Keratinocyte (primary cell): ENCODE measurements at regions not wholly inside any gene's neighbourhood (a gene's known extent, or its start where the extent isn't known, plus 50 kb on each side); places are given as distances from the start of the nearest gene placed in this dataset.

Experiments used
- DNase-seq: peaks from one replicate; pipeline ENCODE4 v3.0.0-alpha.2; 2011; ENCODE audit warnings: low read depth, missing footprints, low spot score
- FAIRE-seq: peaks from 2 replicates; lab custom pipeline; 2011; peaks lifted over from hg19 to GRCh38; lab: Jason Lieb, UNC
- H2AFZ ChIP-seq: 2 replicates; pipeline ENCODE4 v1.6.0; 2012; ENCODE audit warnings: low read length, control low read depth, inconsistent platforms; ENCODE audit not compliant: control insufficient read depth
- H3K27ac ChIP-seq: 2 replicates; pipeline ENCODE4 v1.5.1; 2011; ENCODE audit warnings: low read length; ENCODE audit not compliant: control insufficient read depth, insufficient read depth
- H3K27me3 ChIP-seq: 3 replicates; pipeline ENCODE4 v1.6.0; 2011; ENCODE audit warnings: low read length; ENCODE audit not compliant: control insufficient read depth, insufficient read depth; ENCODE audit errors: extremely low read depth
- H3K36me3 ChIP-seq, 2 experiments: 2 replicates in 1 of 2; 3 replicates in 1 of 2; pipeline ENCODE4 v1.5.1; 2011; ENCODE audit warnings: low read length in 2 of 2, mild to moderate bottlenecking in 1 of 2; ENCODE audit not compliant: control insufficient read depth in 2 of 2, insufficient read depth in 2 of 2; ENCODE audit errors: extremely low read depth in 1 of 2
- H3K4me1 ChIP-seq: 3 replicates; pipeline ENCODE4 v1.5.1; 2011; ENCODE audit warnings: low read length; ENCODE audit not compliant: control insufficient read depth, insufficient read depth; ENCODE audit errors: extremely low read depth
- H3K4me2 ChIP-seq: 3 replicates; pipeline ENCODE4 v1.6.0; 2011; ENCODE audit warnings: low read depth, low read length; ENCODE audit not compliant: control insufficient read depth, insufficient read depth; ENCODE audit errors: extremely low read depth
- H3K4me3 ChIP-seq, 3 experiments: fragments of 200-600 bp in 1 of 3; sonication (generic) in 1 of 3; 2 replicates in 2 of 3; 3 replicates in 1 of 3; pipeline ENCODE4 v1.5.1; 2011 to 2016; ENCODE audit warnings: low read length in 3 of 3, mild to moderate bottlenecking in 3 of 3, control low read depth in 2 of 3, inconsistent platforms in 1 of 3, low read depth in 1 of 3, mixed read lengths in 1 of 3, mixed run types in 1 of 3, moderate library complexity in 1 of 3; ENCODE audit not compliant: control insufficient read depth in 2 of 3, insufficient read depth in 2 of 3; ENCODE audit errors: extremely low read depth in 1 of 3
- H3K79me2 ChIP-seq: 2 replicates; pipeline ENCODE4 v1.6.0; 2012; ENCODE audit warnings: low read length; ENCODE audit not compliant: control insufficient read depth, insufficient read depth
- H3K9ac ChIP-seq: 3 replicates; pipeline ENCODE4 v1.6.0; 2011; ENCODE audit warnings: low read length; ENCODE audit not compliant: control insufficient read depth, insufficient read depth; ENCODE audit errors: extremely low read depth
- H3K9me1 ChIP-seq: 3 replicates; pipeline ENCODE4 v1.6.0; 2011; ENCODE audit warnings: low read length; ENCODE audit not compliant: control insufficient read depth, insufficient read depth; ENCODE audit errors: extremely low read depth
- H3K9me3 ChIP-seq: 2 replicates; pipeline ENCODE4 v1.5.1; 2012; ENCODE audit warnings: low read depth, low read length; ENCODE audit not compliant: control insufficient read depth
- H4K20me1 ChIP-seq: 3 replicates; pipeline ENCODE4 v1.6.0; 2011; ENCODE audit warnings: low read length; ENCODE audit not compliant: control insufficient read depth, insufficient read depth; ENCODE audit errors: extremely low read depth
- CTCF ChIP-seq, 3 experiments: IDR thresholded peaks in 1 of 3; conservative IDR thresholded peaks in 1 of 3; optimal IDR thresholded peaks in 1 of 3; 2 replicates in 2 of 3; 3 replicates in 1 of 3; pipeline versions ENCODE3 to v1.5.1; 2011; ENCODE audit warnings: low read length in 3 of 3, mild to moderate bottlenecking in 3 of 3, moderate library complexity in 2 of 3, control low read depth in 1 of 3, inconsistent platforms in 1 of 3; ENCODE audit not compliant: insufficient read depth in 2 of 3; ENCODE audit errors: extremely low read depth in 1 of 3
- EZH2 ChIP-seq: IDR thresholded peaks from one replicate; pipeline ENCODE4 v1.6.1; 2012; ENCODE audit warnings: inconsistent platforms, mild to moderate bottlenecking, low read length, moderate library complexity
- dilution Hi-C: fragments of 300-500 bp; cut with MboI; formaldehyde crosslinking; loops from one replicate; pipeline ENCODE4 v1.7.0; 2020; ENCODE audit warnings: low sequenced_read_pairs; ENCODE audit not compliant: extremely low pct_ligation_motif_present

- Histone ChIP-seq H3K36me3 (no peaks in the 10 kb centered on the region), H3K9me3 (no peaks in the 10 kb centered on the region), H3K27ac (no peak overlapping the region), H3K9me1 (no peaks in the 10 kb centered on the region), H3K27me3 (no peaks in the 10 kb centered on the region), H2AFZ (no peak overlapping the region), H4K20me1 (no peaks in the 10 kb centered on the region), H3K4me1 (no peaks in the 10 kb centered on the region), H3K4me3 (no peak overlapping the region), H3K9ac (no peak overlapping the region), H3K4me2 (no peak overlapping the region), H3K79me2 (no peaks in the 10 kb centered on the region)
- DNase-seq (no peak), FAIRE-seq (no peak)
- dilution Hi-C loops = no loop called here
- TF ChIP-seq EZH2 (no peak), CTCF (optimal IDR thresholded peaks at IDR 0.05 in 1 of 3, IDR thresholded peaks at IDR 0.05 in 1 of 3, conservative IDR thresholded peaks at IDR 0.05 in 1 of 3; ENCODE audit: extremely low read depth in 1 of 3, insufficient read depth in 2 of 3, low read length in 3 of 3) (no peak)
Measured at GRCh38 chr7:89958525-89959068, 195.7 kb upstream of the STEAP1 start.

GRCh38 chr7:89966067-89966664 is 188.1 kb upstream of the STEAP1 start:
- Histone ChIP-seq H3K4me3 (no peak overlapping the region), H3K36me3 (no peaks in the 10 kb centered on the region), H3K9ac (no peak overlapping the region), H3K4me1 (no peaks in the 10 kb centered on the region), H3K79me2 (no peaks in the 10 kb centered on the region), H3K4me2 (no peak overlapping the region), H4K20me1 (no peaks in the 10 kb centered on the region), H3K9me1 (no peaks in the 10 kb centered on the region), H3K9me3 (no peaks in the 10 kb centered on the region), H2AFZ (no peak overlapping the region), H3K27me3 (no peaks in the 10 kb centered on the region), H3K27ac (no peak overlapping the region)
- FAIRE-seq (no peak), DNase-seq (no peak)
- TF ChIP-seq CTCF (optimal IDR thresholded peaks at IDR 0.05 in 1 of 3, IDR thresholded peaks at IDR 0.05 in 1 of 3, conservative IDR thresholded peaks at IDR 0.05 in 1 of 3; ENCODE audit: extremely low read depth in 1 of 3, insufficient read depth in 2 of 3, low read length in 3 of 3) = no peak
- no peak for TF ChIP-seq EZH2
- dilution Hi-C loops = no loop called here
